ENCODE measurements at regions not wholly inside any gene's neighbourhood (a gene's known extent, or its start where the extent isn't known, plus 50 kb on each side); places are given as distances from the start of the nearest gene placed in this dataset.

DNA sequence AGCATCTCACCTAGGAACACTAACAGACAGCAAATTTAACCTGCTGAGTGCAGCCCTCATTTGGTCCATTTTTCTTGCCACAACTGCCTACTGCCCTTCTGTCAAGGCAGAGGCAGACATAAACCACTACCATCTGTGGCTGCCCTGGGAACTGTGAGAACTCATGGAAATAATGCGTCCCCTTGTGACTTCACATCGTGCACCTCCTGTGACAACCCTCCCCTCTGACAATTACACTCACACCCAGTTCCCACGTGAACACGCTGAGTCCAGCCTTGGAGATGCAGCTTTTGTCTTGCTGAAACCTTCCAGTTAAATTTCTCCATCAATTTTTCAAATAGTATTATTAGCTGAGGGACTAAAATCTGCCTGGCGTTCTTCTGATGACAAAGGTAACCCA is 193.1 kb upstream of the KLF14 start:
- Mint-ChIP-seq H3K9me3 (no peaks in the 10 kb centered on the region), H3K4me3 (no peak overlapping the region), H3K27ac (peak overlapping the region; percentile 2; the same call in 1 of the 2 replicates), H3K36me3 (ENCODE audit: low read depth) (peaks cover 40% of the 10 kb centered on the region), H3K4me1 (ENCODE audit: low read depth) (peaks cover 79% of the 10 kb centered on the region), H3K27me3 (ENCODE audit: insufficient read depth) (peaks cover 3% of the 10 kb centered on the region)
- no peak for DNase-seq
- TF ChIP-seq, protein P1, sequence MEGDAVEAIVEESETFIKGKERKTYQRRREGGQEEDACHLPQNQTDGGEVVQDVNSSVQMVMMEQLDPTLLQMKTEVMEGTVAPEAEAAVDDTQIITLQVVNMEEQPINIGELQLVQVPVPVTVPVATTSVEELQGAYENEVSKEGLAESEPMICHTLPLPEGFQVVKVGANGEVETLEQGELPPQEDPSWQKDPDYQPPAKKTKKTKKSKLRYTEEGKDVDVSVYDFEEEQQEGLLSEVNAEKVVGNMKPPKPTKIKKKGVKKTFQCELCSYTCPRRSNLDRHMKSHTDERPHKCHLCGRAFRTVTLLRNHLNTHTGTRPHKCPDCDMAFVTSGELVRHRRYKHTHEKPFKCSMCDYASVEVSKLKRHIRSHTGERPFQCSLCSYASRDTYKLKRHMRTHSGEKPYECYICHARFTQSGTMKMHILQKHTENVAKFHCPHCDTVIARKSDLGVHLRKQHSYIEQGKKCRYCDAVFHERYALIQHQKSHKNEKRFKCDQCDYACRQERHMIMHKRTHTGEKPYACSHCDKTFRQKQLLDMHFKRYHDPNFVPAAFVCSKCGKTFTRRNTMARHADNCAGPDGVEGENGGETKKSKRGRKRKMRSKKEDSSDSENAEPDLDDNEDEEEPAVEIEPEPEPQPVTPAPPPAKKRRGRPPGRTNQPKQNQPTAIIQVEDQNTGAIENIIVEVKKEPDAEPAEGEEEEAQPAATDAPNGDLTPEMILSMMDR (IDR thresholded peaks at IDR 0.05): no peak

DNA sequence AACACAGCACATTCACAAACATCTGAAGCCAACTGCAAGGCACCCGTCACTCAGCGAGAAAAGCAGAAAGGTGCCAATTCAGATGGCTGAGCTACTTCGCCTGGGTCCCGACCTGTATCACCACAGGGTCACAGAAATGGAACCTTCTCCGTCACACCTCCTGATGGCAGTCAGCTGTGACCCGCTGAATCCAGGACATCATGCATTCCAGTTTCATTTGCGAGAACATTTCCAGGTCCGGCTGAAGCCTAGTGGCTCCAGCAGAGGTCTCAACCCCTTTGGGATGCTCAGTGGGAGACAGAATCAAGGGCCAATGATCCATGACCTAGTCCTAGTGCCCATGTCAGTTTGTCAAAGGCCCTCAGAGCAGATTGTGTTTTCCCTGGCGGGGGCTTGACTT is 193.6 kb upstream of the KLF14 start:
- TF ChIP-seq, protein P1 (IDR thresholded peaks at IDR 0.05): no peak
- Mint-ChIP-seq H3K27ac (peak overlapping the region; percentile 2; the same call in 1 of the 2 replicates), H3K4me3 (no peak overlapping the region), H3K4me1 (ENCODE audit: low read depth) (peaks cover 74% of the 10 kb centered on the region), H3K9me3 (no peaks in the 10 kb centered on the region), H3K36me3 (ENCODE audit: low read depth) (peaks cover 40% of the 10 kb centered on the region), H3K27me3 (ENCODE audit: insufficient read depth) (peaks cover 3% of the 10 kb centered on the region)
- DNase-seq: no peak

DNA sequence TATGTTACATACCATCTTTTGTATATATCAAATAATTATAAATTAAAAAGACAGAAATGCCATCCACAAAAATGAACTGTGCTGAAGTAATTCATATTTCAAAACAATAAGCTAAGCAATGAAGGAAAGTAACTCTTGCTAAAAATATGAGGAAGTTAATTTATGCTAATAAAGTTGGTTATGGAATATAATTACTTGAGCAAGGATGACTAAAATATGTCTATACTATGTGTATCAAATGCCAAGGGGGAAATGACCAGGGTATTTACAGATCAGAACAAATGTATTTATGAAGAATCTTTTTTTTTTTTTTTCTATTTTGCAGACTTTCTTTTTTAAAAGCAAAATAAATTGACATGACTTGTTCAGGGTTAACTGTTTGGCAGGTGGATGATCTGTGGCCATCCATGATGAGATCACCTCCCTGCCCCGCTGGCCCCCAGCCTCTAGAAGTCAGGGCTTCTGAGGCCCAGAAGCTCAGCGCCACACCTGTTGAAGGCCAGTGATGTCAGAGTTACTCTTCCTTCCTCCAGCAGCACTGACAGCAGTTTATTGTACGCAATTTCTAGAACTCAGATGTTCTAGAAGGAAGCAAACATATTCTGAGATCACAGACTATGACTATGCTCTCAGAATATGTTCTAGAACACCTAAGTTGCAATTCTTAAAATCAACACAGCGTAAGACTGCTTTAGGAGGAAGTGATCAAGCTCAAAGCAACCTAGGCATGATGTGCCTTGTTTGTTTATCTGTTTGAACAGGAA is 196.1 kb upstream of the KLF14 start:
- peaks cover 43% of the 10 kb centered on the region for H3K36me3 Mint-ChIP-seq (ENCODE audit: low read depth)
- peak overlapping the region; percentile 33; the same call in 1 of the 2 replicates for H3K27ac Mint-ChIP-seq
- H3K27me3 Mint-ChIP-seq (ENCODE audit: insufficient read depth): peaks cover 3% of the 10 kb centered on the region
- H3K9me3 Mint-ChIP-seq: no peaks in the 10 kb centered on the region
- H3K4me1 Mint-ChIP-seq (ENCODE audit: low read depth): peaks cover 56% of the 10 kb centered on the region
- no peak for DNase-seq
- TF ChIP-seq, protein P1 (IDR thresholded peaks at IDR 0.05): no peak
- no peak overlapping the region for H3K4me3 Mint-ChIP-seq

DNA sequence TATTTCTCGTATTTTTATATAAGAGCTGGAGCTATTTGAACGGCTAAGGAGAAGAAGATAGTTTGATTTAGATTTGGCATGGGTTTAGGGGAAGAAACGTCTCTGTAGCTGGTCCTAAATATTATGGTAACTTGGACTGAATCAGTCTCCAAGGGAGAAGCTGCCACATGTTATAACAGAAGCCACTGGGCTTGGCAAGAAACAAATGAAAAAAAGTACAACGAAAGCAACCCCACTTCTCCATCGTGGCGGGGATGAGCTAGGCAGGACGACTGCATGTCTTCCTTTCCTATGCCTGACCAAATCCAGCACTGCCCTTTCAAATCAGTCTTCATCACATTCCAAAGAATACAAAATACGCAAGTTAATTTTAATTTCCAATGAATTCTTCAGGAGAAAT is 196.7 kb upstream of the KLF14 start:
- DNase-seq: no peak
- H3K9me3 Mint-ChIP-seq: no peaks in the 10 kb centered on the region
- TF ChIP-seq, protein P1 (IDR thresholded peaks at IDR 0.05): no peak
- peaks cover 55% of the 10 kb centered on the region for H3K4me1 Mint-ChIP-seq (ENCODE audit: low read depth)
- no peak overlapping the region for H3K4me3 Mint-ChIP-seq
- H3K36me3 Mint-ChIP-seq (ENCODE audit: low read depth): peaks cover 42% of the 10 kb centered on the region
- peak overlapping the region; percentile 33; the same call in 1 of the 2 replicates for H3K27ac Mint-ChIP-seq
- H3K27me3 Mint-ChIP-seq (ENCODE audit: insufficient read depth): peaks cover 3% of the 10 kb centered on the region

DNA sequence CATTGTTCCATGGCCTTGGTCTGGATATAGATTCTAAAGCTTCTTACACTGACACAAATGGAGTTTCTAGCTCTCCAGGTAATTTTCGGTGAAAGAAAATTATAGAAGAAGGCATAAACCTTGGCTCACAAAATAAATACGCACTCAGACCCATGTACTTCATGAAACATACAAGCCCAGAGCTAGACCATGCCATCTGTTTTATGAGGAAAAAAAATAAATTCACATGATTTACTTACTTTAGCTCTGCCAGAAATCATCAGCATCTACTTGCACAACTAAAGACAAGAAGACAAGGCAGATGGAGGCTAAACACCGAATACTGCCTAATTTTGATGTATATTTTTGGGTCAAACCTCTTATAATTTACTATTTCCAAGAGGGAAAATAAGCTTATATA is 197.4 kb upstream of the KLF14 start:
- Mint-ChIP-seq H3K4me1 (ENCODE audit: low read depth) (peaks cover 55% of the 10 kb centered on the region), H3K9me3 (no peaks in the 10 kb centered on the region), H3K27me3 (ENCODE audit: insufficient read depth) (peaks cover 3% of the 10 kb centered on the region), H3K4me3 (no peak overlapping the region), H3K36me3 (ENCODE audit: low read depth) (peaks cover 46% of the 10 kb centered on the region), H3K27ac (no peak overlapping the region)
- TF ChIP-seq, protein P1 (IDR thresholded peaks at IDR 0.05): no peak
- no peak for DNase-seq
